OCI-LY7 (cell line): ENCODE measurements at regions not wholly inside any gene's neighbourhood (a gene's known extent, or its start where the extent isn't known, plus 50 kb on each side); places are given as distances from the start of the nearest gene placed in this dataset.

Source experiments
- BruUV-seq: library from RNA; stranded (reverse); fragments of 400-500 nt; replicated peaks from 2 replicates; lab custom pipeline; 2021; lab: Mats Ljungman, UMichigan
- CTCF ChIA-PET: fragments of 300-600 bp; sonication (Branson Sonifier 250); formaldehyde crosslinking; loops from one replicate; lab custom pipeline; 2022; ENCODE audit warnings: antibody characterized with exemption; ENCODE audit not compliant: unreplicated experiment; lab: Charles Lee
- POLR2A ChIA-PET: fragments of 300-600 bp; sonication (Branson Sonifier 250); formaldehyde crosslinking; loops from one replicate; lab custom pipeline; 2022; ENCODE audit warnings: antibody characterized with exemption; lab: Charles Lee
- DNase-seq: peaks from one replicate; pipeline ENCODE4 v3.0.0-alpha.2; 2015; ENCODE audit warnings: low spot score
- H2AFZ ChIP-seq: fragments of 200-600 bp; sonication (generic), shearing (Covaris generic); 2 replicates; pipeline ENCODE4 v1.6.1; 2014; ENCODE audit warnings: mild to moderate bottlenecking, antibody characterized with exemption, low read length, moderate library complexity
- H3K27ac ChIP-seq: fragments of 200-600 bp; sonication (generic); 2 replicates; pipeline ENCODE4 v1.5.1; 2014; ENCODE audit warnings: mixed run types, low read depth, mild to moderate bottlenecking, moderate library complexity, low read length, inconsistent platforms; ENCODE audit not compliant: poor library complexity, severe bottlenecking
- H3K36me3 ChIP-seq: fragments of 200-600 bp; sonication (generic); 2 replicates; pipeline ENCODE4 v1.6.1; 2014; ENCODE audit warnings: mild to moderate bottlenecking, antibody characterized with exemption, low read length, moderate library complexity, mixed read lengths; ENCODE audit not compliant: insufficient read depth
- H3K4me1 ChIP-seq: fragments of 200-600 bp; sonication (generic); 2 replicates; pipeline ENCODE4 v1.5.1; 2014; ENCODE audit warnings: mild to moderate bottlenecking, low read length; ENCODE audit not compliant: insufficient read depth, poor library complexity, severe bottlenecking
- H3K4me2 ChIP-seq: fragments of 200-600 bp; sonication (generic); 2 replicates; pipeline ENCODE4 v1.6.1; 2014; ENCODE audit warnings: mild to moderate bottlenecking, low read length
- H3K4me3 ChIP-seq: fragments of 200-600 bp; sonication (generic); 2 replicates; pipeline ENCODE4 v1.5.1; 2014; ENCODE audit warnings: mild to moderate bottlenecking, low read depth, low read length; ENCODE audit not compliant: poor library complexity, severe bottlenecking
- H3K79me2 ChIP-seq: fragments of 200-600 bp; sonication (generic); 2 replicates; pipeline ENCODE4 v1.6.1; 2016; ENCODE audit warnings: low read depth, mild to moderate bottlenecking, low read length, moderate library complexity, mixed read lengths; ENCODE audit not compliant: insufficient read depth
- H3K9me2 ChIP-seq: fragments of 200-600 bp; sonication (generic); 2 replicates; pipeline ENCODE4 v1.6.1; 2016; ENCODE audit warnings: mild to moderate bottlenecking, low read length, mixed read lengths; ENCODE audit not compliant: insufficient read depth
- H3K9me3 ChIP-seq: fragments of 200-600 bp; sonication (generic); 2 replicates; pipeline ENCODE4 v1.6.1; 2014; ENCODE audit warnings: mild to moderate bottlenecking, mixed run types, low read length, mixed read lengths
- H4K20me1 ChIP-seq: fragments of 200-600 bp; sonication (generic); 2 replicates; pipeline ENCODE4 v1.6.1; 2014; ENCODE audit warnings: mild to moderate bottlenecking, antibody characterized with exemption, low read length, moderate library complexity, mixed read lengths; ENCODE audit not compliant: insufficient read depth
- CTCF ChIP-seq: fragments of 200-600 bp; sonication (generic); conservative IDR thresholded peaks from 2 replicates; pipeline ENCODE4 v1.5.1; 2014; ENCODE audit warnings: mild to moderate bottlenecking, antibody characterized with exemption, low read length, moderate library complexity, mixed read lengths
- EZH2phosphoT487 ChIP-seq: fragments of 200-600 bp; sonication (generic); IDR thresholded peaks from 2 replicates; pipeline ENCODE4 v1.6.1; 2018; ENCODE audit warnings: low read depth, borderline replicate concordance, mild to moderate bottlenecking, mixed run types, antibody characterized with exemption, low read length, moderate library complexity, mixed read lengths
- intact Hi-C: fragments of 100-400 bp; cut with micrococcal nuclease; formaldehyde crosslinking; loops from one replicate; pipeline ENCODE4 v1.10.0; 2022; ENCODE audit not compliant: unreplicated experiment

GRCh38 chr4:83208371-83209365 is 75.9 kb downstream of the COQ2 start:
- BruUV-seq, result no TSS peak
- intact Hi-C loops, result no loop called here
- H3K4me1 ChIP-seq, result peaks cover 25% of the 10 kb centered on the region
- no peaks in the 10 kb centered on the region for H3K79me2 ChIP-seq
- no peaks in the 10 kb centered on the region for H4K20me1 ChIP-seq
- H2AFZ ChIP-seq, result no peak overlapping the region
- H3K9me2 ChIP-seq, result no peaks in the 10 kb centered on the region
- no peak for TF ChIP-seq EZH2phosphoT487
- TF ChIP-seq CTCF, result no peak
- no peak overlapping the region for H3K27ac ChIP-seq
- peaks cover 13% of the 10 kb centered on the region for H3K36me3 ChIP-seq
- ChIA-PET CTCF (interaction anchor here (1.1 kb wide), 1 partner anchor 9 kb away, joined by 3 read pairs; no protein-coding TSS in a partner anchor), POLR2A (interaction anchor here (0.6 to 1.0 kb wide), 2 partner anchors 44 to 128 kb away, joined by 3 to 4 read pairs; no protein-coding TSS in a partner anchor)
- DNase-seq, result no peak
- no peak overlapping the region for H3K4me2 ChIP-seq
- H3K9me3 ChIP-seq, result peaks cover 39% of the 10 kb centered on the region
- H3K4me3 ChIP-seq, result no peak overlapping the region

- Histone ChIP-seq H3K36me3 (peaks cover 4% of the 10 kb centered on the region; the same call in 1 of the 2 replicates), H3K27ac (no peak overlapping the region), H3K4me2 (no peak overlapping the region), H3K79me2 (no peaks in the 10 kb centered on the region), H3K4me3 (no peak overlapping the region), H3K9me3 (peaks cover 29% of the 10 kb centered on the region; the same call in 1 of the 2 replicates), H3K9me2 (no peaks in the 10 kb centered on the region), H4K20me1 (no peaks in the 10 kb centered on the region), H3K4me1 (peaks cover 15% of the 10 kb centered on the region), H2AFZ (no peak overlapping the region)
- ChIA-PET POLR2A (interaction anchor here (1.0 kb wide), 1 partner anchor 46 kb away, joined by 3 read pairs; no protein-coding TSS in a partner anchor), CTCF (interaction anchor here (1.1 kb wide), 1 partner anchor 10 kb away, joined by 3 read pairs; no protein-coding TSS in a partner anchor)
- intact Hi-C loops, result no loop called here
- no peak for DNase-seq
- BruUV-seq, result no TSS peak
- no peak for TF ChIP-seq CTCF
- TF ChIP-seq EZH2phosphoT487, result no peak
These were observed 77.0 kb downstream of the COQ2 start for GRCh38 chr4:83207497-83208101.
